ENCODE measurements at regions not wholly inside any gene's neighbourhood (a gene's known extent, or its start where the extent isn't known, plus 50 kb on each side); places are given as distances from the start of the nearest gene placed in this dataset.

GRCh38 chr18:64410685-64411084, 261.8 kb upstream of the LINC00305 start:
- no peak overlapping the region for H2AFZ ChIP-seq (ENCODE audit: low read length)
- no TSS peak for BruUV-seq (replicated peaks)

GRCh38 chr18:64409511-64409910, 260.6 kb upstream of the LINC00305 start:
- ChIA-PET POLR2A (no interaction called here), CTCF (ENCODE audit: low intra/inter-chr PET ratio, low total read pairs) (no interaction called here)
- Histone ChIP-seq H3K27ac (ENCODE audit: extremely low read length, insufficient read depth, low read length) (no peak overlapping the region), H3K27me3 (ENCODE audit: control insufficient read depth in 1 of 2, insufficient read depth in 2 of 2, low read length in 2 of 2) (no peaks in the 10 kb centered on the region), H3K4me2 (ENCODE audit: low read depth, low read length) (no peak overlapping the region), H3K36me3 (replicated peaks in 1 of 2; ENCODE audit: control insufficient read depth in 1 of 2, insufficient read depth in 2 of 2, low read length in 2 of 2) (no peaks in the 10 kb centered on the region), H3K9me3 (ENCODE audit: low read length) (no peaks in the 10 kb centered on the region), H3K9ac (ENCODE audit: insufficient read depth, low read depth, low read length) (no peak overlapping the region), H3K4me1 (ENCODE audit: insufficient read depth, low read length) (no peaks in the 10 kb centered on the region; the same call in 1 of the 2 replicates), H3K79me2 (ENCODE audit: insufficient read depth, low read length) (no peaks in the 10 kb centered on the region), H3K4me3 (replicated peaks in 1 of 3; ENCODE audit: insufficient read depth in 1 of 3, low read depth in 2 of 3, low read length in 3 of 3) (no peak overlapping the region), H2AFZ (ENCODE audit: low read length) (no peak overlapping the region), H4K20me1 (ENCODE audit: insufficient read depth, low read length) (no peaks in the 10 kb centered on the region)
- intact Hi-C loops (cut with micrococcal nuclease; ENCODE audit: unreplicated experiment): loop anchor here (2.0 to 5.0 kb wide), 2 partner anchors 305 to 392 kb away; no protein-coding TSS in a partner anchor
- in situ Hi-C loops (cut with HindIII; ENCODE audit: extremely low pct_ligation_motif_present, low pct_unique_long_range_greater_than_20kb): no loop called here
- no peak for FAIRE-seq
- no TSS peak for BruUV-seq (replicated peaks)
- DNase-seq (ENCODE audit: low spot score): no peak
- ATAC-seq: no peak
- TF ChIP-seq ATF5 (CRISPR knock-in tag; IDR thresholded peaks at IDR 0.05; ENCODE audit: low read depth) (no peak), SRSF4 (IDR thresholded peaks at IDR 0.05; ENCODE audit: low read depth, low read length, poor library complexity, severe bottlenecking) (no peak), BRD4 (CRISPR knock-in tag; IDR thresholded peaks at IDR 0.05) (no peak), AKNA (CRISPR knock-in tag; IDR thresholded peaks at IDR 0.05; ENCODE audit: borderline replicate concordance) (no peak), CREB3 (CRISPR knock-in tag; IDR thresholded peaks at IDR 0.05) (no peak), TP53 (CRISPR knock-in tag; conservative IDR thresholded peaks at IDR 0.05) (no peak), ZBTB43 (CRISPR knock-in tag; conservative IDR thresholded peaks at IDR 0.05) (no peak), TRIM24 (CRISPR knock-in tag; IDR thresholded peaks at IDR 0.05) (no peak)

More at GRCh38 chr18:64410685-64411084, 261.8 kb upstream of the LINC00305 start:
- Histone ChIP-seq H3K4me1 (ENCODE audit: insufficient read depth, low read length) (no peaks in the 10 kb centered on the region; the same call in 1 of the 2 replicates), H3K9ac (ENCODE audit: insufficient read depth, low read depth, low read length) (no peak overlapping the region), H3K79me2 (ENCODE audit: insufficient read depth, low read length) (no peaks in the 10 kb centered on the region), H3K36me3 (replicated peaks in 1 of 2; ENCODE audit: control insufficient read depth in 1 of 2, insufficient read depth in 2 of 2, low read length in 2 of 2) (no peaks in the 10 kb centered on the region), H3K27ac (ENCODE audit: extremely low read length, insufficient read depth, low read length) (no peak overlapping the region), H3K9me3 (ENCODE audit: low read length) (0 out of 2 replicates have a peak, but pooled peaks cover 1% of the 10 kb centered on the region), H3K4me2 (ENCODE audit: low read depth, low read length) (no peak overlapping the region), H3K4me3 (replicated peaks in 1 of 3; ENCODE audit: insufficient read depth in 1 of 3, low read depth in 2 of 3, low read length in 3 of 3) (no peak overlapping the region), H3K27me3 (ENCODE audit: control insufficient read depth in 1 of 2, insufficient read depth in 2 of 2, low read length in 2 of 2) (no peaks in the 10 kb centered on the region), H4K20me1 (ENCODE audit: insufficient read depth, low read length) (no peaks in the 10 kb centered on the region)
- in situ Hi-C loops (cut with HindIII; ENCODE audit: extremely low pct_ligation_motif_present, low pct_unique_long_range_greater_than_20kb): no loop called here
- FAIRE-seq (no peak), DNase-seq (ENCODE audit: low spot score) (no peak), ATAC-seq (no peak)
- intact Hi-C loops (cut with micrococcal nuclease; ENCODE audit: unreplicated experiment): no loop called here
- 16% methylated on average over 6 of the region's 6 CpGs for whole genome bisulfite sequencing (ENCODE audit: low lambda C conversion rate)
- ChIA-PET POLR2A (no interaction called here), CTCF (ENCODE audit: low intra/inter-chr PET ratio, low total read pairs) (no interaction called here)
- TF ChIP-seq ZNF354B (CRISPR knock-in tag; IDR thresholded peaks at IDR 0.05): no peak
- no peak for TF ChIP-seq NAIF1 (CRISPR knock-in tag; IDR thresholded peaks at IDR 0.05; ENCODE audit: borderline replicate concordance)
- no peak for TF ChIP-seq YEATS4 (CRISPR knock-in tag; IDR thresholded peaks at IDR 0.05; ENCODE audit: borderline replicate concordance)
- no peak for TF ChIP-seq ARHGAP35 (CRISPR knock-in tag; IDR thresholded peaks at IDR 0.05; ENCODE audit: borderline replicate concordance)
- no peak for TF ChIP-seq KLF13 (CRISPR knock-in tag; IDR thresholded peaks at IDR 0.05)
- no peak for TF ChIP-seq MIXL1 (CRISPR knock-in tag; IDR thresholded peaks at IDR 0.05)
- no peak for TF ChIP-seq POLR2AphosphoS5 (IDR thresholded peaks at IDR 0.05; ENCODE audit: low read depth, low read length)
- no peak for TF ChIP-seq TBX2 (CRISPR knock-in tag; IDR thresholded peaks at IDR 0.05; ENCODE audit: borderline replicate concordance)
